B cell (primary cell): ENCODE measurements at regions not wholly inside any gene's neighbourhood (a gene's known extent, or its start where the extent isn't known, plus 50 kb on each side); places are given as distances from the start of the nearest gene placed in this dataset.

Experiments
- ATAC-seq: fragments of 200-7000 bp; cut with Tn5 transposase; one replicate; pipeline ENCODE4 v1.10.0; 2021; ENCODE audit warnings: low read depth, mild to moderate bottlenecking, moderate number of reproducible peaks, moderate library complexity
- CTCF ChIA-PET: fragments of 350-600 bp; sonication (Branson Sonifier 250); formaldehyde crosslinking; loops from one replicate; lab custom pipeline; 2021; ENCODE audit warnings: antibody characterized with exemption, inconsistent platforms; lab: Charles Lee
- POLR2A ChIA-PET: fragments of 350-600 bp; sonication (Branson Sonifier 250); formaldehyde crosslinking; loops from one replicate; lab custom pipeline; 2021; ENCODE audit warnings: antibody characterized with exemption; lab: Charles Lee
- DNase-seq: peaks from one replicate; pipeline ENCODE4 v3.0.0; 2013
- H2AFZ ChIP-seq: 2 replicates; pipeline ENCODE4 v1.6.1; 2012; ENCODE audit warnings: mild to moderate bottlenecking, low read depth, low read length; ENCODE audit not compliant: insufficient read depth, poor library complexity, severe bottlenecking
- H3K27ac ChIP-seq, 2 donors: 1 replicate in 1 of 2; 2 replicates in 1 of 2; pipeline ENCODE4 v1.5.1; 2012 to 2013; ENCODE audit warnings: low read length in 2 of 2, mild to moderate bottlenecking in 2 of 2, moderate library complexity in 1 of 2
- H3K27me3 ChIP-seq, 4 experiments: fragments of 200-600 bp in 1 of 4; sonication (generic) in 1 of 4; replicated peaks in 1 of 4; 1 replicate in 2 of 4; 2 replicates in 2 of 4; pipeline versions ENCODE4 v1.6.1 to v1.7.0; 2013 to 2016; ENCODE audit warnings: low read length in 3 of 4, mild to moderate bottlenecking in 2 of 4, mixed read lengths in 1 of 4, moderate library complexity in 1 of 4; ENCODE audit not compliant: insufficient read depth in 4 of 4, control insufficient read depth in 3 of 4; ENCODE audit errors: control extremely low read depth in 1 of 4
- H3K36me3 ChIP-seq, 2 experiments: replicated peaks in 1 of 2; 1 replicate in 1 of 2; 2 replicates in 1 of 2; pipeline versions ENCODE4 v1.6.1 to v1.7.1; 2013; ENCODE audit warnings: low read length in 1 of 2; ENCODE audit not compliant: insufficient read depth in 2 of 2, control insufficient read depth in 1 of 2; ENCODE audit errors: control extremely low read depth in 1 of 2, extremely low read depth in 1 of 2
- H3K4me1 ChIP-seq, 2 donors: fragments of 200-600 bp in 1 of 2; sonication (generic) in 1 of 2; 1 replicate in 1 of 2; 2 replicates in 1 of 2; pipeline versions ENCODE4 v1.5.1 to v1.6.1; 2013 to 2017; ENCODE audit warnings: low read length in 2 of 2; ENCODE audit not compliant: control insufficient read depth in 2 of 2, insufficient read depth in 2 of 2
- H3K4me2 ChIP-seq: replicated peaks from 2 replicates; pipeline ENCODE3; 2012; ENCODE audit warnings: mild to moderate bottlenecking, low read depth, low read length; ENCODE audit not compliant: poor library complexity, severe bottlenecking
- H3K4me3 ChIP-seq, 5 experiments: fragments of 200-600 bp in 1 of 5; sonication (generic) in 1 of 5; 1 replicate in 3 of 5; 2 replicates in 2 of 5; pipeline versions ENCODE4 v1.5.1 to v1.7.0; 2011 to 2016; ENCODE audit warnings: low read length in 4 of 5, mild to moderate bottlenecking in 4 of 5, low read depth in 2 of 5, control low read depth in 1 of 5, moderate library complexity in 1 of 5; ENCODE audit not compliant: insufficient read depth in 1 of 5; ENCODE audit errors: control extremely low read depth in 1 of 5, extremely low read depth in 1 of 5
- H3K79me2 ChIP-seq: fragments of 200-600 bp; sonication (generic); one replicate; pipeline ENCODE4 v1.6.0; 2016; ENCODE audit warnings: low read length; ENCODE audit not compliant: control insufficient read depth, insufficient read depth
- H3K9ac ChIP-seq: fragments of 200-600 bp; sonication (generic); 2 replicates; pipeline ENCODE4 v1.6.1; 2017; ENCODE audit warnings: mild to moderate bottlenecking, low read length, moderate library complexity
- H3K9me3 ChIP-seq, 3 donors: one replicate each; pipeline versions ENCODE4 v1.6.1 to v1.7.1; 2013; ENCODE audit warnings: low read length in 2 of 3; ENCODE audit not compliant: control insufficient read depth in 2 of 3, insufficient read depth in 1 of 3; ENCODE audit errors: control extremely low read depth in 1 of 3
- H4K20me1 ChIP-seq: 2 replicates; pipeline ENCODE4 v1.6.0; 2012; ENCODE audit warnings: mild to moderate bottlenecking, low read length; ENCODE audit not compliant: insufficient read depth, control insufficient read depth, poor library complexity, severe bottlenecking
- H3K27ac Mint-ChIP-seq: one replicate; pipeline ENCODE4 v1.8.0; 2021; ENCODE audit warnings: mixed read lengths
- H3K27me3 Mint-ChIP-seq: one replicate; pipeline ENCODE4 v1.8.0; 2021; ENCODE audit warnings: mixed read lengths
- H3K4me1 Mint-ChIP-seq: one replicate; pipeline ENCODE4 v1.8.0; 2021; ENCODE audit warnings: mixed read lengths
- H3K4me3 Mint-ChIP-seq: one replicate; pipeline ENCODE4 v1.8.0; 2021; ENCODE audit warnings: mixed read lengths
- H3K9me3 Mint-ChIP-seq: one replicate; pipeline ENCODE4 v1.8.0; 2022; ENCODE audit warnings: mixed read lengths; ENCODE audit not compliant: insufficient read depth
- EZH2 ChIP-seq: IDR thresholded peaks from 2 replicates; pipeline ENCODE4 v1.6.1; 2012; ENCODE audit warnings: borderline replicate concordance, low read depth, mild to moderate bottlenecking, moderate library complexity, low read length; ENCODE audit not compliant: insufficient read depth, poor library complexity, severe bottlenecking
- WGBS: methylation state at CpG from one replicate; pipeline ENCODE4 v1.1.5; 2013; ENCODE audit warnings: missing lambda C conversion rate; ENCODE audit not compliant: insufficient coverage; 5-methylcytosine and 5-hydroxymethylcytosine counted together
- intact Hi-C: fragments of 100-400 bp; cut with micrococcal nuclease; formaldehyde crosslinking; loops from one replicate; pipeline ENCODE4 v1.10.0; 2022
- TF ChIP-seq, protein P1 (sequence below): fragments of 200-600 bp; IDR thresholded peaks from one replicate; pipeline ENCODE4 v1.8.0; 2022; ENCODE audit warnings: antibody characterized with exemption, mild to moderate bottlenecking

DNA sequence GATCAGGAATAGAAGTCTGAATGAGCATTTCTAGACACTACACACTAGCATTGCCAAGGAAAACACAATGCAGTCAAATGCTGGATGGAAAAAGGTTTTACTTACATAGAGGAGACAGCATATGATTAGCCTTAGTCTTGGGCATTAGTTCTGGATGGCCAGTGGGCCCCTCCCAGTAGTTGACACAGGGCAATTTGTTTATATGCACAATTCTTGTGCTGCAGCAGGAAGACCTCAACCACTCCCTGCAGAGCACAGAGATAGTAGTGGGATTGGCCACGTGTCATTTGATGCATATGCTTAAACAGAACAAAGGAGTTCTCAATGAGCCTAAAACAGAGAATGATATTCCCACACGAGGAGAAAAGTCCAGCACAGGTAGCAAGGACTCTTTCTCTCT lies 1496.2 kb upstream of the CDH6 start:
- H3K79me2 ChIP-seq, result no peaks in the 10 kb centered on the region
- H3K4me1 ChIP-seq, result no peaks in the 10 kb centered on the region
- Mint-ChIP-seq H3K27ac (no peak overlapping the region), H3K4me1 (no peaks in the 10 kb centered on the region), H3K27me3 (no peaks in the 10 kb centered on the region), H3K4me3 (no peak overlapping the region), H3K9me3 (peaks cover 5% of the 10 kb centered on the region)
- H4K20me1 ChIP-seq, result no peaks in the 10 kb centered on the region
- CTCF ChIA-PET, result no interaction called here
- ATAC-seq (no peak), DNase-seq (no peak)
- POLR2A ChIA-PET, result no interaction called here
- H3K9me3 ChIP-seq, result peaks cover 0 to 2% (median 0%) of the 10 kb centered on the region in 3 donors
- no peaks in the 10 kb centered on the region for H3K36me3 ChIP-seq
- no peak overlapping the region for H3K9ac ChIP-seq
- H3K27me3 ChIP-seq, result no peaks in the 10 kb centered on the region
- H2AFZ ChIP-seq, result no peak overlapping the region
- TF ChIP-seq EZH2, result no peak
- TF ChIP-seq, protein P1, sequence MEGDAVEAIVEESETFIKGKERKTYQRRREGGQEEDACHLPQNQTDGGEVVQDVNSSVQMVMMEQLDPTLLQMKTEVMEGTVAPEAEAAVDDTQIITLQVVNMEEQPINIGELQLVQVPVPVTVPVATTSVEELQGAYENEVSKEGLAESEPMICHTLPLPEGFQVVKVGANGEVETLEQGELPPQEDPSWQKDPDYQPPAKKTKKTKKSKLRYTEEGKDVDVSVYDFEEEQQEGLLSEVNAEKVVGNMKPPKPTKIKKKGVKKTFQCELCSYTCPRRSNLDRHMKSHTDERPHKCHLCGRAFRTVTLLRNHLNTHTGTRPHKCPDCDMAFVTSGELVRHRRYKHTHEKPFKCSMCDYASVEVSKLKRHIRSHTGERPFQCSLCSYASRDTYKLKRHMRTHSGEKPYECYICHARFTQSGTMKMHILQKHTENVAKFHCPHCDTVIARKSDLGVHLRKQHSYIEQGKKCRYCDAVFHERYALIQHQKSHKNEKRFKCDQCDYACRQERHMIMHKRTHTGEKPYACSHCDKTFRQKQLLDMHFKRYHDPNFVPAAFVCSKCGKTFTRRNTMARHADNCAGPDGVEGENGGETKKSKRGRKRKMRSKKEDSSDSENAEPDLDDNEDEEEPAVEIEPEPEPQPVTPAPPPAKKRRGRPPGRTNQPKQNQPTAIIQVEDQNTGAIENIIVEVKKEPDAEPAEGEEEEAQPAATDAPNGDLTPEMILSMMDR, result no peak
- intact Hi-C loops, result no loop called here
- H3K4me2 ChIP-seq, result no peak overlapping the region
- H3K27ac ChIP-seq, result no peak overlapping the region
- H3K4me3 ChIP-seq, result no peak overlapping the region
- WGBS, result 57% methylated on average over 2 of the region's 2 CpGs

DNA sequence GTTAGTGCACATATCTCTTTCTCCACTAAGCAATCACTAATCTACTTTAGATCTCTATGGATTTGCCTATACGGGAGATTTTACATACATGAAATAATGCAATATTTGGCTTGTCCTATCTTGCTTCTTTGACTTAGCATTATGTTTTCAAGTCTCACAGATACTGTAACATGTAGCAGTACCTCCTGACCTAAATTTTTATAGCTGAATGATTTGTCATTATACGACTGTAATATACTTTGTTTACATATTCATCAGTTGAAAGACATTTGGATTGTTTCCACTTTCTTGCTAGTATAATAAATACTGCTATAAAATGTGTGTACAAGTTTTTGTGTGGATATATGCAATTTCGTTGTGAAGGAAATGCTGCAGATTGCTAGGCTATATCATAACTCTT lies 1520.8 kb upstream of the CDH6 start:
- peaks cover 0 to 7% (median 0%) of the 10 kb centered on the region in 3 donors for H3K9me3 ChIP-seq
- H3K27ac ChIP-seq, result no peak overlapping the region
- no peak overlapping the region for H3K4me2 ChIP-seq
- TF ChIP-seq EZH2, result no peak
- TF ChIP-seq, protein P1, result no peak
- H3K9me3 Mint-ChIP-seq, result no peaks in the 10 kb centered on the region
- H3K4me1 ChIP-seq, result no peaks in the 10 kb centered on the region
- H3K27ac Mint-ChIP-seq, result no peak overlapping the region
- H3K4me3 ChIP-seq, result no peak overlapping the region
- no peak overlapping the region for H2AFZ ChIP-seq
- ChIA-PET POLR2A (no interaction called here), CTCF (no interaction called here)
- no peaks in the 10 kb centered on the region for H3K27me3 ChIP-seq
- H3K4me1 Mint-ChIP-seq, result no peaks in the 10 kb centered on the region
- no peaks in the 10 kb centered on the region for H4K20me1 ChIP-seq
- no peak for DNase-seq
- no peaks in the 10 kb centered on the region for H3K79me2 ChIP-seq
- H3K36me3 ChIP-seq, result no peaks in the 10 kb centered on the region
- ATAC-seq, result no peak
- no peaks in the 10 kb centered on the region for H3K27me3 Mint-ChIP-seq
- no CpG with 5 or more reads among the region's 3 CpGs for WGBS
- intact Hi-C loops, result no loop called here
- no peak overlapping the region for H3K9ac ChIP-seq
- H3K4me3 Mint-ChIP-seq, result no peak overlapping the region
